HepG2 (cell line): ENCODE measurements at regions not wholly inside any gene's neighbourhood (a gene's known extent, or its start where the extent isn't known, plus 50 kb on each side); places are given as distances from the start of the nearest gene placed in this dataset.

Experiments
- JUND ChIP-seq: sonication (generic); formaldehyde crosslinking; IDR thresholded peaks from 2 replicates; pipeline ENCODE4 v1.8.0; 2022; ENCODE audit warnings: mild to moderate bottlenecking, missing genetic modification reagents
- MAX ChIP-seq: IDR thresholded peaks from 2 replicates; pipeline ENCODE4 v1.6.1; 2012; ENCODE audit warnings: inconsistent platforms
- ZFYVE20 ChIP-seq: sonication (generic); formaldehyde crosslinking; IDR thresholded peaks from 2 replicates; pipeline ENCODE4 v1.8.0; 2023; ENCODE audit warnings: low read depth, mild to moderate bottlenecking, moderate library complexity, missing genetic modification reagents, borderline replicate concordance
- ZNF205 ChIP-seq: IDR thresholded peaks from 2 replicates; pipeline ENCODE4 v1.6.1; 2018; ENCODE audit warnings: missing biosample characterization, missing genetic modification reagents
- TF ChIP-seq, protein P1 (sequence below): sonication (generic); formaldehyde crosslinking; IDR thresholded peaks from 2 replicates; pipeline ENCODE4 v1.8.0; 2022; ENCODE audit warnings: missing genetic modification reagents, low read depth, mild to moderate bottlenecking, borderline replicate concordance
- TF ChIP-seq, protein P2 (sequence below), 2 experiments: sonication (generic) in 1 of 2; formaldehyde crosslinking in 1 of 2; IDR thresholded peaks; 2 replicates each; pipeline versions ENCODE4 v1.4.0 to v1.6.1; 2016 to 2020; ENCODE audit warnings: borderline replicate concordance in 1 of 2, low read depth in 1 of 2, mild to moderate bottlenecking in 1 of 2, missing genetic modification reagents in 1 of 2

DNA sequence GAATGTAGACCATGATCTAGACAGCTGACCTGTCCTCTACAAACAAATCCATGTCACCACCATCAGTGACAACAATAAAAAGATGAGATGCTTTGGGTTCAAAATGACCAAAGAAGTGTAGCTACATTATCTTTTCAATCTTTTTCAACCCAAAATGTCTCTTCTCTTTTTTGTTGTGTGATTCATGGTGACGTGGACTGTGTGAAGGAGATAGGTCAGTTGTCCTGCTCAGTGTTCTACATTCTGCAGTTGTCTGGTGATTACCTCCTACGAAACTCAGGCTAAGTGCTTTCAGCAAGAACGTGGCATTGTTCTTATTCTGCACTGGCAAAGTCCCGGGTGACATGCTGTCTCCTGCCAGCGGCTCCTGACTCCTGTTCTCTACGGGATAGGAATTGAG, 73.1 kb downstream of the PRKAB2 start:
- no peak for TF ChIP-seq ZNF205
- TF ChIP-seq JUND = no peak
- TF ChIP-seq, protein P1, sequence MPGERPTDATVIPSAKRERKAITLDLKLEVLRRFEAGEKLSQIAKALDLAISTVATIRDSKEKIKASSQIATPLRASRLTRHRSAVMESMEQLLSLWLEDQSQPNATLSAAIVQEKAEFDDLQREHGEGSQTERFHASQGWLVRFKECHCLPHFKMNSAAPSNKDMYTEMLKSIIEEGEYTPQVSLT = no peak
- no peak for TF ChIP-seq MAX
- TF ChIP-seq ZFYVE20 = no peak
- TF ChIP-seq, protein P2, sequence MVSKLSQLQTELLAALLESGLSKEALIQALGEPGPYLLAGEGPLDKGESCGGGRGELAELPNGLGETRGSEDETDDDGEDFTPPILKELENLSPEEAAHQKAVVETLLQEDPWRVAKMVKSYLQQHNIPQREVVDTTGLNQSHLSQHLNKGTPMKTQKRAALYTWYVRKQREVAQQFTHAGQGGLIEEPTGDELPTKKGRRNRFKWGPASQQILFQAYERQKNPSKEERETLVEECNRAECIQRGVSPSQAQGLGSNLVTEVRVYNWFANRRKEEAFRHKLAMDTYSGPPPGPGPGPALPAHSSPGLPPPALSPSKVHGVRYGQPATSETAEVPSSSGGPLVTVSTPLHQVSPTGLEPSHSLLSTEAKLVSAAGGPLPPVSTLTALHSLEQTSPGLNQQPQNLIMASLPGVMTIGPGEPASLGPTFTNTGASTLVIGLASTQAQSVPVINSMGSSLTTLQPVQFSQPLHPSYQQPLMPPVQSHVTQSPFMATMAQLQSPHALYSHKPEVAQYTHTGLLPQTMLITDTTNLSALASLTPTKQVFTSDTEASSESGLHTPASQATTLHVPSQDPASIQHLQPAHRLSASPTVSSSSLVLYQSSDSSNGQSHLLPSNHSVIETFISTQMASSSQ (IDR thresholded peaks at IDR 0.05; ENCODE audit: low read depth) = no peak
- TF ChIP-seq, protein P2 (CRISPR knock-in tag; IDR thresholded peaks at IDR 0.05; ENCODE audit: borderline replicate concordance) = no peak
